Mucosa of stomach (tissue), 1 donor: ENCODE measurements at regions not wholly inside any gene's neighbourhood (a gene's known extent, or its start where the extent isn't known, plus 50 kb on each side); places are given as distances from the start of the nearest gene placed in this dataset.

Experiments used
- H3K27me3 ChIP-seq: one replicate; pipeline ENCODE4 v1.7.0; 2013; ENCODE audit warnings: mild to moderate bottlenecking, low read length; ENCODE audit not compliant: control insufficient read depth, insufficient read depth
- H3K36me3 ChIP-seq: one replicate; pipeline ENCODE4 v1.7.0; 2013; ENCODE audit warnings: low read length; ENCODE audit not compliant: control insufficient read depth, insufficient read depth
- H3K4me1 ChIP-seq: one replicate; pipeline ENCODE4 v1.7.0; 2013; ENCODE audit warnings: mild to moderate bottlenecking, low read length; ENCODE audit not compliant: control insufficient read depth, insufficient read depth
- H3K4me3 ChIP-seq: one replicate; pipeline ENCODE4 v1.7.0; 2013; ENCODE audit warnings: low read length
- H3K9ac ChIP-seq: one replicate; pipeline ENCODE4 v1.7.0; 2013; ENCODE audit warnings: mild to moderate bottlenecking, low read length, moderate library complexity
- H3K9me3 ChIP-seq: one replicate; pipeline ENCODE4 v1.7.0; 2013; ENCODE audit warnings: mild to moderate bottlenecking, low read length, moderate library complexity; ENCODE audit not compliant: control insufficient read depth
- donor health status: Pancreatic carcinoma.

GRCh38 chr10:78738861-78739260 lies 329.9 kb upstream of the ZMIZ1 start:
- H3K4me3 ChIP-seq: no peak overlapping the region
- no peaks in the 10 kb centered on the region for H3K9me3 ChIP-seq
- H3K27me3 ChIP-seq: peaks cover 9% of the 10 kb centered on the region
- H3K36me3 ChIP-seq: no peaks in the 10 kb centered on the region
- H3K9ac ChIP-seq: no peak overlapping the region
- H3K4me1 ChIP-seq: peaks cover 9% of the 10 kb centered on the region

DNA sequence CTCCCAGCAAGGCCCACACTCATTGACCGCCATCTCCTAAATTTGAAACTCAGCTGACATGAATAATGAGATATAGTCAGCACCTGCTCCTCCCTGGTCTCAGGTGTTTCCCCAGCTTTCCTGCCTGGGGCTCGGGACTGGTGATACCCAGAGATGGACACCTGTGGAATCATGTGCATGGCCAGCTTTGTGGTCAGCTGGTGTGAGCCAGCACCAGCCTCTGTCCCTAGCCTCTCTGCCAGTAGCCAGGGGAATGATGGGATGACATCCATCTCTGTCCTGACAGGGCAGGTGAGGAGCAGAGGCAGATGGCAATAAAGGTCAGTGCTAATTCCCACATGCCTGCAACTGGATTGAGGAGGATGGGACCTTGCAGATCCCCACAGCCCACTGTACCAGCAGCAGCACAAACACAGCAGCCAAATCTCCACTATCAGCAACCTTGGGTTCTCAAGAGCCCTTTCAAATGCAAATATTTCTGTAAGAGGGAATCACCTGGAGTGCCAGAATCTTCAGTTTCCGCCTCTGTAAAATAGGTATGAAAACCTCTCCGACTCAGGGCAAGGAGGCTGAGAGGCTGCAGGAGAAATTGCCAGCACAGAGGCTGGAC lies 329.2 kb upstream of the ZMIZ1 start:
- Histone ChIP-seq H3K4me1 (peaks cover 15% of the 10 kb centered on the region), H3K4me3 (no peak overlapping the region), H3K27me3 (peaks cover 9% of the 10 kb centered on the region), H3K9me3 (no peaks in the 10 kb centered on the region), H3K36me3 (no peaks in the 10 kb centered on the region), H3K9ac (no peak overlapping the region)

- Histone ChIP-seq H3K9me3 (no peaks in the 10 kb centered on the region), H3K4me1 (peaks cover 30% of the 10 kb centered on the region), H3K27me3 (peaks cover 1% of the 10 kb centered on the region), H3K36me3 (no peaks in the 10 kb centered on the region), H3K9ac (no peak overlapping the region), H3K4me3 (no peak overlapping the region)
Observed at GRCh38 chr10:78740976-78741915, 327.5 kb upstream of the ZMIZ1 start.

- no peaks in the 10 kb centered on the region for H3K36me3 ChIP-seq
Observed at GRCh38 chr10:78742406-78742729, 326.4 kb upstream of the ZMIZ1 start.

DNA sequence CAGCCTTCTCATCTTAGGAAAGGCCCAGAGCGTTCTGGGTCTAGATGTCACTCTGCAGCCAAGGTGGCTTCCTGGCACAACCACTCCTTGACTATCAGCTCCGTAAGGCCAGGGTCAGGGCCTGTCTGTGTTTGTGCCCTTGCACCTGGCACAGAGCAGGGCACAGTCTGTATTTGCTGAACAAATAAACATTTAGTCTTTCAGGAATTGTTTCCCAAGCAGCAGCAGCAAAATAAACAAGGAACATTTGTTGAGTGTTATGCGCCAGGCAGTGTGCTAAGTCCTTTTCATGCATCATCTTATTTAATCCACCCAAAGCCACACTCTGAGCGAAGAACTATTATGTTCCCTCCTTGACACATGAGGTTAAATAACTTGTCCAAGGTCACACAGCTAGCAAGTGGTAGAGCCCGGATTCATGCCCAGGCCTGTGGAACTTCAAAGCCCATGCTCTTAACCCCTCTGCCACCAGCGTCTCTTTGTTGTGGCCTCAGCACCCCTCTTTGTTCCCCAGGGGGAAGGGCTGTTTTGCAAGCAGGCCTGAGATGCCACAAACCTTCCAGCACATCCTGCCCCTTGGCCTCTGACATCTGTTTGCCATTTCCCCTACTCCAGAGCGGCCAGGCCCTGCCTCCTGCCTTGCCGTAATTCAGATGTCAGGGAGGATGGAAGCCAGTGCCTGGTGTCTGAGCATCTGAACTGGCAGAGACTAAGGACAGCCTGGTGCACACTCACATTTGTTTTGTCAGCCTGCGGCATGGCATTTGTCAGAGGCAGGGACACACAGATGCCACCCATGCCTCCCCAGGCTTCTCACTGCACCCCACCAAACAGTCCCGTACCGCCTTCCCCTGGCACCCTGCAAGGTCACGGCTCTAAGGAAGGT lies 325.8 kb upstream of the ZMIZ1 start:
- Histone ChIP-seq H3K4me1 (peaks cover 30% of the 10 kb centered on the region), H3K4me3 (no peak overlapping the region), H3K27me3 (no peaks in the 10 kb centered on the region), H3K9me3 (no peaks in the 10 kb centered on the region), H3K36me3 (no peaks in the 10 kb centered on the region), H3K9ac (no peak overlapping the region)

More at GRCh38 chr10:78742406-78742729, 326.4 kb upstream of the ZMIZ1 start:
- Histone ChIP-seq H3K4me3 (no peak overlapping the region), H3K4me1 (peaks cover 30% of the 10 kb centered on the region), H3K9ac (no peak overlapping the region), H3K9me3 (no peaks in the 10 kb centered on the region), H3K27me3 (no peaks in the 10 kb centered on the region)

GRCh38 chr10:78744056-78744455 lies 324.7 kb upstream of the ZMIZ1 start:
- Histone ChIP-seq H3K4me3 (no peak overlapping the region), H3K4me1 (peaks cover 30% of the 10 kb centered on the region), H3K9me3 (no peaks in the 10 kb centered on the region), H3K36me3 (no peaks in the 10 kb centered on the region), H3K9ac (no peak overlapping the region), H3K27me3 (no peaks in the 10 kb centered on the region)

DNA sequence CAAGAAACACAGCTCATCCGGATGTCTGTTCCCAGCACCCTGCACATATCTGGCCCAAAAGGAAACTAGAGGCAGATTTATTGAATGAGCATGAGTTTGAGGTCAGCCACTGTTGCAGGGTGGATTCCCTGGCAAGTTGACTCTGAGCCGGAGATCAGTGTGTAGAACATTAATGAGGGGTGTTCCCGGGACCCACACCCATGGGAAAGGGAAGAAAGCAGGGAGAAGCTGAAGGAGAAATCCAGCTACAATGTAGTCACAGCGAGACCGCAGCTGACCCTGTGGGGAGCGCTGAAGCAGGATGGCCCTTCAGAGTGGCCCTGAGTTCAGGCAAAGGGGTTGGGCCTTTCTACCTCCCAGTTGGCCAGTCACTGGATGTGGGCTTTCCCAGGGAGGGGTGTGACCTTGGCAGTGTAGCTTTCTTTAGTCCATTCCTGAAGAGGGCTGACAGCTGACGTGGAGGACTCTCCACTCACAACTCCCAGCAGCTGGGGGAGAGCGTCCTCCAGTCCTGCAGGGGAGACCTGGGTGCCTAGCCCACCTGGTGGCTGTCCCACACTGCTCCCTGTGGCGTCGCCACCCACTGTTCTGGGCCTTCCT lies 324.2 kb upstream of the ZMIZ1 start:
- Histone ChIP-seq H3K4me1 (peaks cover 30% of the 10 kb centered on the region), H3K36me3 (no peaks in the 10 kb centered on the region), H3K9ac (no peak overlapping the region)

DNA sequence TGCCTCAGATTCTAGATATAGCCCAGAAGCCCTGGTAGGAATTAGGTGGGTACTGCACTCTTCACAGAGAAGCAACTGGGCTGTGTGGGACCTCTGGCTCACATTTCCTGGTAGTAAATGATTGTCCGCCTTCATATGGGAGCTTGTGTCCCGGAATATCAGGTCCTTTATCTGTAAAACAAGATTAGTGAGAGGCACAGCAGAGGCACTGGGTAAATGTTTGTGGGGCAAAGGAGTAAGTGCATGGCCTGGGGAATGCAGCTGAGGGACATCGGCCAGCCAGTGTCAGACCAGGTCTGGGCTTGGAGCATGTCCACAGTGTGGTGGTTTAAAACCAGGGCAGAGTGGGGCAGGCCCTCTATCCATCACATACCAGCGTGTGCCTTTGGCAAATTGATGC lies 323.3 kb upstream of the ZMIZ1 start:
- H3K9me3 ChIP-seq: no peaks in the 10 kb centered on the region
- H3K36me3 ChIP-seq: no peaks in the 10 kb centered on the region
- H3K9ac ChIP-seq: no peak overlapping the region
- H3K27me3 ChIP-seq: no peaks in the 10 kb centered on the region
- H3K4me3 ChIP-seq: no peak overlapping the region
- peaks cover 30% of the 10 kb centered on the region for H3K4me1 ChIP-seq

More for the DNA sequence above, 324.2 kb upstream of the ZMIZ1 start:
- Histone ChIP-seq H3K27me3 (no peaks in the 10 kb centered on the region), H3K4me3 (no peak overlapping the region), H3K9me3 (no peaks in the 10 kb centered on the region)

DNA sequence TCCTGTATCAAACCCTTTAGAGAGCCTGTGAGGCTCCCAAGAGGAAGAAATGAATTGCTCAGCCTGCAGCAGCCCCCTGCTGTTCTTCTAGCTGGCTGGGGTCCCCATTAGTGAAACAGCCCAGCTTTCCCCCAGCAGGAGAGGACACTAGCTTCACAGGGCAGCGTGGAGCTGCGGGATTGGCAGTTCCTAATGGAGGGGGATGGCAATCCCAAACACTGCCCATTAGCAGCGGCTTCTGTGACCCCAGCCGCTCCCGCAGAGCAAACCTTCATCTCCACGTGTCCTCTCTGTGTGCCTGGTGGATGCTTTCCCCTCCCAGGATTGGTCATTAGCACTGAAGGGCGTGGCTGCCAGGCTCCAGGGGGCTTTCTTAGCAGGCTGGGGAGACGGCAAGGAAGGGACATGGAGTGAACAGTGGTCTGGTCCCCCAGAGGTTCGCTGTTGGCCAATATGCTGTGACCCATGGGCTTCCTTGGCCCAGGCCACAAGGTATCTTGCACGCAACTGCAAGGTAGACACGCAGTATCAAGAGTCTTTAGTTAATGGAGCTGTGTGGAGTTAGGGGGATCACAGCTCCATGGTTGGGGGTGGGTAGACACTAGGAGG lies 322.5 kb upstream of the ZMIZ1 start:
- Histone ChIP-seq H3K36me3 (no peaks in the 10 kb centered on the region), H3K27me3 (no peaks in the 10 kb centered on the region), H3K4me1 (peaks cover 30% of the 10 kb centered on the region), H3K9me3 (no peaks in the 10 kb centered on the region), H3K4me3 (no peak overlapping the region), H3K9ac (no peak overlapping the region)

DNA sequence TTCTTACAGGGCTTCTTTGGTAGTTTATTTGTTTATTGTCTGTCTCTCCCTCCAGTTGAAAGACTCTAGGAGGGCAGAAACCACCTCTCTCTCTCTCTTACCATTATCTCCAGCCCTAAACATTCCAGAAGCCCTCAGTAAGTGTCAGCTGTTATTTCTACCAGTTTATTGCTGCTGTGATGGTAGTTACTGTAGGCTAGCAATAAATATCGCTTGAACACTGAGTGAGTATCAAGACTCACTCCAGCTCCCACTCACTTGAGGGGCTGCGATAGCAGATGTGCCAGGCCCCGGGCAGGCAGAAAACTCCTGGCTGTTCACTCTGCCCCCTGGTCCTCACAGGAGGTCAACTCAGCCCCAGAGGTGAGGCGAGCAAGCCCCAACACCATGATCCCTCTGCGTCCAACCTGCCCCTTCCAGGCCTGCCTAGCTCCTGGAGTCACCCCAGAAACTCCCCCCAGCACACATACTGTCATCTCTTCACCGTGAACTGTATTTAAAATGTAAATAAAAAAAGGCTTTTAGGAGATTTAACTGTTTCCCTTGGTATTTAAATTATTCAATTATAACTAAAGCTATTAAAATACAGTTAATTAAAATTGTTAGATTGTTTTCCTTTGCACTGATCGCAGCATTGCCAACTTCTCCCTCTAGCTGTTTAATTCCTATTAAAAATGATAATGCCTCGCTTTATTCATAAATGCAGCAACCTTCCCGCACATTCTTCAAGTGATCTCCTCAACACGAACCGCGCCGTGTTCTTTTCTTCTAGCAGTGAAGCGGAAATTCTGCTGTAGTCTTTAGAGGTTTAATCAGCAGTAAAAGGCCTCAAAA lies 321.1 kb upstream of the ZMIZ1 start:
- peaks cover under 1% of the 10 kb centered on the region for H3K27me3 ChIP-seq
- no peak overlapping the region for H3K9ac ChIP-seq
- no peaks in the 10 kb centered on the region for H3K9me3 ChIP-seq
- peaks cover 27% of the 10 kb centered on the region for H3K4me1 ChIP-seq
- H3K36me3 ChIP-seq: no peaks in the 10 kb centered on the region
- no peak overlapping the region for H3K4me3 ChIP-seq

GRCh38 chr10:78748235-78748533 lies 320.6 kb upstream of the ZMIZ1 start:
- no peak overlapping the region for H3K9ac ChIP-seq
- no peaks in the 10 kb centered on the region for H3K9me3 ChIP-seq
- no peak overlapping the region for H3K4me3 ChIP-seq
- H3K27me3 ChIP-seq: peaks cover 6% of the 10 kb centered on the region
- peaks cover 22% of the 10 kb centered on the region for H3K4me1 ChIP-seq
- H3K36me3 ChIP-seq: no peaks in the 10 kb centered on the region
